Colonic mucosa (tissue), 4 donors: ENCODE measurements at regions not wholly inside any gene's neighbourhood (a gene's known extent, or its start where the extent isn't known, plus 50 kb on each side); places are given as distances from the start of the nearest gene placed in this dataset.

Experiments
- DNase-seq: peaks from one replicate; pipeline ENCODE4 v3.0.0-alpha.2; 2020
- H3K27ac ChIP-seq: fragments of 200-600 bp; one replicate; pipeline ENCODE4 v1.8.0; 2021
- H3K27me3 ChIP-seq: fragments of 200-600 bp; one replicate; pipeline ENCODE4 v1.8.0; 2021
- H3K36me3 ChIP-seq: fragments of 200-600 bp; one replicate; pipeline ENCODE4 v1.8.0; 2021
- H3K4me1 ChIP-seq: fragments of 200-600 bp; one replicate; pipeline ENCODE4 v1.8.0; 2021; ENCODE audit warnings: mild to moderate bottlenecking
- H3K4me3 ChIP-seq: fragments of 200-600 bp; one replicate; pipeline ENCODE4 v1.8.0; 2021
- H3K9ac ChIP-seq, 2 donors: one replicate each; pipeline ENCODE4 v1.7.0; 2013; ENCODE audit warnings: control low read depth in 2 of 2, low read depth in 2 of 2, low read length in 2 of 2
- H3K9me3 ChIP-seq: fragments of 200-600 bp; one replicate; pipeline ENCODE4 v1.8.0; 2021
- CTCF ChIP-seq: fragments of 200-600 bp; IDR thresholded peaks from one replicate; pipeline ENCODE4 v1.8.0; 2022; ENCODE audit warnings: antibody characterized with exemption, mild to moderate bottlenecking
- intact Hi-C: fragments of 100-400 bp; cut with DNase I; formaldehyde crosslinking; loops from one replicate; pipeline ENCODE4 v1.14.1; 2022
- donor health status: healthy.
- donor health status: DM: no; HTN: no; CAD: no.
- donor health status: DM: no; HTN: no; CAD: no.

- Histone ChIP-seq H3K9ac (no peak overlapping the region), H3K4me1 (no peaks in the 10 kb centered on the region), H3K4me3 (no peak overlapping the region), H3K9me3 (no peaks in the 10 kb centered on the region), H3K27me3 (no peaks in the 10 kb centered on the region), H3K27ac (no peak overlapping the region), H3K36me3 (no peaks in the 10 kb centered on the region)
- intact Hi-C loops, result no loop called here
- DNase-seq, result no peak
- TF ChIP-seq CTCF, result no peak
Measured at GRCh38 chr5:107272509-107272908, 398.2 kb downstream of the EFNA5 start.

GRCh38 chr5:107271682-107272350 lies 398.9 kb downstream of the EFNA5 start:
- H3K4me1 ChIP-seq, result no peaks in the 10 kb centered on the region
- no peaks in the 10 kb centered on the region for H3K36me3 ChIP-seq
- TF ChIP-seq CTCF, result no peak
- H3K4me3 ChIP-seq, result no peak overlapping the region
- H3K27me3 ChIP-seq, result no peaks in the 10 kb centered on the region
- intact Hi-C loops, result no loop called here
- H3K9me3 ChIP-seq, result no peaks in the 10 kb centered on the region
- H3K9ac ChIP-seq, result no peak overlapping the region
- no peak overlapping the region for H3K27ac ChIP-seq
- DNase-seq, result no peak

GRCh38 chr5:107270561-107270960 lies 400.2 kb downstream of the EFNA5 start:
- H3K9me3 ChIP-seq, result no peaks in the 10 kb centered on the region
- DNase-seq, result no peak
- no peaks in the 10 kb centered on the region for H3K27me3 ChIP-seq
- intact Hi-C loops, result no loop called here
- no peaks in the 10 kb centered on the region for H3K36me3 ChIP-seq
- H3K4me1 ChIP-seq, result no peaks in the 10 kb centered on the region
- no peak overlapping the region for H3K27ac ChIP-seq
- H3K4me3 ChIP-seq, result no peak overlapping the region
- H3K9ac ChIP-seq, result no peak overlapping the region
- TF ChIP-seq CTCF, result no peak

- no peak for TF ChIP-seq CTCF
- H3K9me3 ChIP-seq, result no peaks in the 10 kb centered on the region
- H3K4me3 ChIP-seq, result no peak overlapping the region
- H3K27me3 ChIP-seq, result no peaks in the 10 kb centered on the region
- H3K4me1 ChIP-seq, result no peaks in the 10 kb centered on the region
- intact Hi-C loops, result no loop called here
- H3K27ac ChIP-seq, result no peak overlapping the region
- H3K9ac ChIP-seq, result no peak overlapping the region
- no peaks in the 10 kb centered on the region for H3K36me3 ChIP-seq
- no peak for DNase-seq
Measured at GRCh38 chr5:107269678-107270077, 401.1 kb downstream of the EFNA5 start.

GRCh38 chr5:107269256-107269655 lies 401.5 kb downstream of the EFNA5 start:
- no peak overlapping the region for H3K4me3 ChIP-seq
- H3K9ac ChIP-seq, result no peak overlapping the region
- no peaks in the 10 kb centered on the region for H3K27me3 ChIP-seq
- no peaks in the 10 kb centered on the region for H3K36me3 ChIP-seq
- no peaks in the 10 kb centered on the region for H3K4me1 ChIP-seq
- H3K27ac ChIP-seq, result no peak overlapping the region
- no peak for DNase-seq
- intact Hi-C loops, result no loop called here
- H3K9me3 ChIP-seq, result no peaks in the 10 kb centered on the region
- TF ChIP-seq CTCF, result no peak
